ENCODE measurements at regions not wholly inside any gene's neighbourhood (a gene's known extent, or its start where the extent isn't known, plus 50 kb on each side); places are given as distances from the start of the nearest gene placed in this dataset.

DNA sequence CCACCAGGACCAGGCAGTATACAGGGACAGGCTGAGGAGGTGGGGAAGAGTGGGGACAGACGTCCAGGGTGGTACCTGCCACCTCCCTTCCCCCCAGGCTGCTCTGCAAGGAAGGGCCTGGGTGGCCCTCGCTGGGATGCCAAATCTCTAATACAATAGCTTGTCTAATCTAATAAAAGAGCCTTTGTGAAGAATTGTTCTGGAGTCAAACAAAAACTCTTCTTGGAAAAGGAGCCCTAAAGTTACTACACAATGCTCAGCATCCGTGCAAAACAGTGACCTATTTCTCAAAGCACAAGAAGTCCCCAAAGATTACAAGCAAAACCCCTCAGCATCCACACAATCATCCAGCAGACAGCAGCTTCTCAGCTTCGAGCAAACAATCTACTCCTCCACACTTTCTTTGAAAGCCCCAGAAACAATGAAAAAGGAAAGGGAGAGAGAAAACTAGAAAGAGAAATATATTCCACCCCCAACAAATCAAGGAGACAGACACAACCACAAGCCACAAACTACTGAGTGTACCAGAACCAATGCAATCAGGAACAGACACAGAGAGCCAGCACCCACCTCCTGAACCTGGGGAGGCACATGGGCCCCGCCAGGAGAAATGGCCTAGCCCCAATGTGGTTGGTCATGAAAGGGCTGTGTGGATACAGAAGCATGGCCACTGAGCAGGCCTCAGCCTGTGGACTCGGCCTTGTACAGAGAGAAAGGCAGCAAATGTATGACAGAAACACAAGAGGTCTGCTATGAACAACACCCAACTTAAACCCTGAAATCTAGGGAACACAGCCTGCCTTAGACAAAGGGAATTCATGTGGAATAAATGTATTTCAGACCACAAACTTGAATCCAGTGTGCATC, 177.1 kb upstream of the CHRNA7 start:
- no peak overlapping the region for H3K4me3 ChIP-seq (ENCODE audit: low read depth, low read length)
- CTCF ChIA-PET: no interaction called here
- TF ChIP-seq, protein P1, sequence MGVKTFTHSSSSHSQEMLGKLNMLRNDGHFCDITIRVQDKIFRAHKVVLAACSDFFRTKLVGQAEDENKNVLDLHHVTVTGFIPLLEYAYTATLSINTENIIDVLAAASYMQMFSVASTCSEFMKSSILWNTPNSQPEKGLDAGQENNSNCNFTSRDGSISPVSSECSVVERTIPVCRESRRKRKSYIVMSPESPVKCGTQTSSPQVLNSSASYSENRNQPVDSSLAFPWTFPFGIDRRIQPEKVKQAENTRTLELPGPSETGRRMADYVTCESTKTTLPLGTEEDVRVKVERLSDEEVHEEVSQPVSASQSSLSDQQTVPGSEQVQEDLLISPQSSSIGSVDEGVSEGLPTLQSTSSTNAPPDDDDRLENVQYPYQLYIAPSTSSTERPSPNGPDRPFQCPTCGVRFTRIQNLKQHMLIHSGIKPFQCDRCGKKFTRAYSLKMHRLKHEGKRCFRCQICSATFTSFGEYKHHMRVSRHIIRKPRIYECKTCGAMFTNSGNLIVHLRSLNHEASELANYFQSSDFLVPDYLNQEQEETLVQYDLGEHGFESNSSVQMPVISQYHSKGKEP (tag by site-specific recombination; IDR thresholded peaks at IDR 0.05): no peak
- TF ChIP-seq ZBTB8A (tag by site-specific recombination; IDR thresholded peaks at IDR 0.05): no peak
- TF ChIP-seq ZNF791 (tag by site-specific recombination; IDR thresholded peaks at IDR 0.05): no peak
- no peak for TF ChIP-seq ZNF560 (tag by site-specific recombination; IDR thresholded peaks at IDR 0.05; ENCODE audit: borderline replicate concordance)
- no peak for TF ChIP-seq ZNF785 (tag by site-specific recombination; IDR thresholded peaks at IDR 0.05)
- TF ChIP-seq ZNF266 (tag by site-specific recombination; IDR thresholded peaks at IDR 0.05; ENCODE audit: low read depth): no peak
- TF ChIP-seq, protein P2, sequence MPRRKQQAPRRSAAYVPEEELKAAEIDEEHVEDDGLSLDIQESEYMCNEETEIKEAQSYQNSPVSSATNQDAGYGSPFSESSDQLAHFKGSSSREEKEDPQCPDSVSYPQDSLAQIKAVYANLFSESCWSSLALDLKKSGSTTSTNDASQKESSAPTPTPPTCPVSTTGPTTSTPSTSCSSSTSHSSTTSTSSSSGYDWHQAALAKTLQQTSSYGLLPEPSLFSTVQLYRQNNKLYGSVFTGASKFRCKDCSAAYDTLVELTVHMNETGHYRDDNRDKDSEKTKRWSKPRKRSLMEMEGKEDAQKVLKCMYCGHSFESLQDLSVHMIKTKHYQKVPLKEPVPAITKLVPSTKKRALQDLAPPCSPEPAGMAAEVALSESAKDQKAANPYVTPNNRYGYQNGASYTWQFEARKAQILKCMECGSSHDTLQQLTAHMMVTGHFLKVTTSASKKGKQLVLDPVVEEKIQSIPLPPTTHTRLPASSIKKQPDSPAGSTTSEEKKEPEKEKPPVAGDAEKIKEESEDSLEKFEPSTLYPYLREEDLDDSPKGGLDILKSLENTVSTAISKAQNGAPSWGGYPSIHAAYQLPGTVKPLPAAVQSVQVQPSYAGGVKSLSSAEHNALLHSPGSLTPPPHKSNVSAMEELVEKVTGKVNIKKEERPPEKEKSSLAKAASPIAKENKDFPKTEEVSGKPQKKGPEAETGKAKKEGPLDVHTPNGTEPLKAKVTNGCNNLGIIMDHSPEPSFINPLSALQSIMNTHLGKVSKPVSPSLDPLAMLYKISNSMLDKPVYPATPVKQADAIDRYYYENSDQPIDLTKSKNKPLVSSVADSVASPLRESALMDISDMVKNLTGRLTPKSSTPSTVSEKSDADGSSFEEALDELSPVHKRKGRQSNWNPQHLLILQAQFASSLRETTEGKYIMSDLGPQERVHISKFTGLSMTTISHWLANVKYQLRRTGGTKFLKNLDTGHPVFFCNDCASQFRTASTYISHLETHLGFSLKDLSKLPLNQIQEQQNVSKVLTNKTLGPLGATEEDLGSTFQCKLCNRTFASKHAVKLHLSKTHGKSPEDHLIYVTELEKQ (tag by site-specific recombination; IDR thresholded peaks at IDR 0.05; ENCODE audit: borderline replicate concordance): no peak
- TF ChIP-seq, protein P3, sequence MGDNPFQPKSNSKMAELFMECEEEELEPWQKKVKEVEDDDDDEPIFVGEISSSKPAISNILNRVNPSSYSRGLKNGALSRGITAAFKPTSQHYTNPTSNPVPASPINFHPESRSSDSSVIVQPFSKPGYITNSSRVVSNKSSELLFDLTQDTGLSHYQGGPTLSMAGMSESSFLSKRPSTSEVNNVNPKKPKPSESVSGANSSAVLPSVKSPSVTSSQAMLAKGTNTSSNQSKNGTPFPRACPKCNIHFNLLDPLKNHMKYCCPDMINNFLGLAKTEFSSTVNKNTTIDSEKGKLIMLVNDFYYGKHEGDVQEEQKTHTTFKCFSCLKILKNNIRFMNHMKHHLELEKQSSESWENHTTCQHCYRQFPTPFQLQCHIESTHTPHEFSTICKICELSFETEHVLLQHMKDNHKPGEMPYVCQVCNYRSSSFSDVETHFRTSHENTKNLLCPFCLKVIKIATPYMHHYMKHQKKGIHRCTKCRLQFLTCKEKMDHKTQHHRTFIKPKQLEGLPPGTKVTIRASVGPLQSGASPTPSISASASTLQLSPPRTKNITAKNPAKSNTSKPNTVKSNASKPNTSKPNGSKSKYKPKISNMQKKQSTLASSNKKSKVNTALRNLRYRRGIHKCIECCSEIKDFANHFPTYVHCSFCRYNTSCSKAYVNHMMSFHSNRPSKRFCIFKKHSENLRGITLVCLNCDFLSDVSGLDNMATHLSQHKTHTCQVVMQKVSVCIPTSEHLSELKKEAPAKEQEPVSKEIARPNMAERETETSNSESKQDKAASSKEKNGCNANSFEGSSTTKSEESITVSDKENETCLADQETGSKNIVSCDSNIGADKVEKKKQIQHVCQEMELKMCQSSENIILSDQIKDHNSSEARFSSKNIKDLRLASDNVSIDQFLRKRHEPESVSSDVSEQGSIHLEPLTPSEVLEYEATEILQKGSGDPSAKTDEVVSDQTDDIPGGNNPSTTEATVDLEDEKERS (tag by site-specific recombination; IDR thresholded peaks at IDR 0.05): no peak
- no peak for TF ChIP-seq ZNF426 (tag by site-specific recombination; IDR thresholded peaks at IDR 0.05)
- no peak for TF ChIP-seq ZNF335 (tag by site-specific recombination; conservative IDR thresholded peaks at IDR 0.05)
- no peaks in the 10 kb centered on the region for H3K4me1 ChIP-seq (ENCODE audit: control insufficient read depth, insufficient read depth, low read length)
- H3K36me3 ChIP-seq (ENCODE audit: control insufficient read depth in 2 of 2, insufficient read depth in 1 of 2, low read length in 2 of 2): no peaks in the 10 kb centered on the region
- H3K27ac ChIP-seq (ENCODE audit: extremely low read depth, low read depth, low read length): no peak overlapping the region
- POLR2A ChIA-PET: no interaction called here
- no peaks in the 10 kb centered on the region for H3K9me3 ChIP-seq (ENCODE audit: control insufficient read depth, insufficient read depth, low read depth, low read length)

GRCh38 chr15:31856581-31856980, 173.7 kb upstream of the CHRNA7 start:
- Histone ChIP-seq H3K4me1 (ENCODE audit: control insufficient read depth, insufficient read depth, low read length) (no peaks in the 10 kb centered on the region), H3K36me3 (ENCODE audit: control insufficient read depth in 2 of 2, insufficient read depth in 1 of 2, low read length in 2 of 2) (no peaks in the 10 kb centered on the region), H3K4me3 (ENCODE audit: low read depth, low read length) (no peak overlapping the region), H3K27ac (ENCODE audit: extremely low read depth, low read depth, low read length) (no peak overlapping the region), H3K9me3 (ENCODE audit: control insufficient read depth, insufficient read depth, low read depth, low read length) (no peaks in the 10 kb centered on the region)
- CTCF ChIA-PET: interaction anchor here (1.5 kb wide), 1 partner anchor 118 kb away, joined by 3 read pairs; no protein-coding TSS in a partner anchor
- TF ChIP-seq ZBTB7A (tag by site-specific recombination; IDR thresholded peaks at IDR 0.05; ENCODE audit: low read depth) (no peak), ZNF311 (tag by site-specific recombination; IDR thresholded peaks at IDR 0.05; ENCODE audit: borderline replicate concordance) (no peak), PRDM4 (tag by site-specific recombination; IDR thresholded peaks at IDR 0.05) (no peak), WT1 (tag by site-specific recombination; IDR thresholded peaks at IDR 0.05) (no peak)
- POLR2A ChIA-PET: no interaction called here

Measured in HEK293 (cell line).